ENCODE measurements at regions not wholly inside any gene's neighbourhood (a gene's known extent, or its start where the extent isn't known, plus 50 kb on each side); places are given as distances from the start of the nearest gene placed in this dataset.

DNA sequence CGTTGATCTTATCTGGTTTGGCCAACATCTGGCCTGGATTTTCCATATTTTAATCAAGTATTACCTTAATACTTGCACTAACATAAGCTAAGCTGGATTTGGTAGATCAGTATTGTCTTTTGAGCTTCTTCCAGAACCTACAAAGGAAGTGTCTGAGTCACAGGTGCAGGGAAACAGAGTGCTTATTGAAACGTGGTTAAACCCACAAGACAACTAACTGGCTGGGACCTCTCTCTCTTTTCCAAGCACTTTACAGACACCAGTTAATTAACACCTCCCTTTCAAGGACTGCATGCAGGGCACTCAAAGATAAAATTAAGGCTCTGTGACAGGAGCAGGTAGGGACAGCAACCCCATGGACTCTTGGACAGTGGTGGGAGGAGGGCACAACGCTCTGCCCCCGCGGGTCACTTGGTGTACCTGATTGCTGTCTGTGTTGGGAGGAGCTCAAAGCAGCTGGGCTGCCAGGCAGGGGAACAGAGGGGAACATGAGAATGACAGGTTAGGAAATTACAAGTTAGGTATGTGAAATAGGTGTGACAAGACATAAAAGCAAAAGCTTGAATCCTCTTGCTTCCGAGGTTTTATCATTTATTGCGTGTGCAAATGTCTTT is 133.7 kb upstream of the MON1B start:
- no peak for DNase-seq
- intact Hi-C loops (cut with DNase I; ENCODE audit: low total_unique reads), result no loop called here
- TF ChIP-seq, protein P1, sequence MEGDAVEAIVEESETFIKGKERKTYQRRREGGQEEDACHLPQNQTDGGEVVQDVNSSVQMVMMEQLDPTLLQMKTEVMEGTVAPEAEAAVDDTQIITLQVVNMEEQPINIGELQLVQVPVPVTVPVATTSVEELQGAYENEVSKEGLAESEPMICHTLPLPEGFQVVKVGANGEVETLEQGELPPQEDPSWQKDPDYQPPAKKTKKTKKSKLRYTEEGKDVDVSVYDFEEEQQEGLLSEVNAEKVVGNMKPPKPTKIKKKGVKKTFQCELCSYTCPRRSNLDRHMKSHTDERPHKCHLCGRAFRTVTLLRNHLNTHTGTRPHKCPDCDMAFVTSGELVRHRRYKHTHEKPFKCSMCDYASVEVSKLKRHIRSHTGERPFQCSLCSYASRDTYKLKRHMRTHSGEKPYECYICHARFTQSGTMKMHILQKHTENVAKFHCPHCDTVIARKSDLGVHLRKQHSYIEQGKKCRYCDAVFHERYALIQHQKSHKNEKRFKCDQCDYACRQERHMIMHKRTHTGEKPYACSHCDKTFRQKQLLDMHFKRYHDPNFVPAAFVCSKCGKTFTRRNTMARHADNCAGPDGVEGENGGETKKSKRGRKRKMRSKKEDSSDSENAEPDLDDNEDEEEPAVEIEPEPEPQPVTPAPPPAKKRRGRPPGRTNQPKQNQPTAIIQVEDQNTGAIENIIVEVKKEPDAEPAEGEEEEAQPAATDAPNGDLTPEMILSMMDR (IDR thresholded peaks at IDR 0.05), result no peak
- TF ChIP-seq POLR2AphosphoS5 (IDR thresholded peaks at IDR 0.05), result no peak
- no peak for TF ChIP-seq POLR2A (IDR thresholded peaks at IDR 0.05)
- no peak for TF ChIP-seq EP300 (IDR thresholded peaks at IDR 0.05)
- Histone ChIP-seq H3K27ac (no peak overlapping the region), H3K9me3 (peaks cover 0 to 6% (median 0%) of the 10 kb centered on the region in 4 donors), H3K36me3 (no peaks in the 10 kb centered on the region), H3K4me1 (no peaks in the 10 kb centered on the region), H3K27me3 (no peaks in the 10 kb centered on the region), H3K4me3 (no peak overlapping the region)
- 55 to 71% (median 65%) methylated on average over 7 of the region's 7 CpGs for WGBS, 5 donors

DNA sequence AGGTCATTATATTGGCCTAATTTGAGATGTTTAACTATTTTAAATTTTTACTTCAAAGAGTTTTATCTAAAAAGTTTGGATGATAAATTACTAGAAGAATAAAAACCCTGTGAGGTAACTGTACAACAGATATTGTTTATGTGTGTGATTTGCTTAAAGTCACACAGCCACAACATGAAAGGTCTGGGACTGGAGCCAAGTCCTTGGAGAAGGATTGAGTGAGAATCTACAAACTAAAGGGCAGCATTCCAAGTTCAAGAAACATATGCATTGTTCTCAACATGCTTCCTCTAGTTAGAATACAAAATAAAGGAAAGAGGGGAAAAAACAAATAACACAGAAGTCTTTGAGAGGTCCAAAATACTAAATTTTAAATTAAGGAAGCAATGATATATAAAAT is 131.5 kb upstream of the MON1B start:
- Histone ChIP-seq H3K36me3 (no peaks in the 10 kb centered on the region), H3K27ac (no peak overlapping the region), H3K9me3 (peaks cover 0 to 6% (median 0%) of the 10 kb centered on the region in 4 donors), H3K4me1 (peaks cover 0 to 8% (median 2%) of the 10 kb centered on the region in 4 donors), H3K27me3 (no peaks in the 10 kb centered on the region), H3K4me3 (no peak overlapping the region)
- TF ChIP-seq EP300 (IDR thresholded peaks at IDR 0.05) (no peak), POLR2A (IDR thresholded peaks at IDR 0.05) (no peak), POLR2AphosphoS5 (IDR thresholded peaks at IDR 0.05) (no peak)
- TF ChIP-seq, protein P1 (IDR thresholded peaks at IDR 0.05), result no peak
- intact Hi-C loops (cut with DNase I; ENCODE audit: low total_unique reads), result no loop called here
- DNase-seq, result peak in 1 of 2 donors; percentile 60

DNA sequence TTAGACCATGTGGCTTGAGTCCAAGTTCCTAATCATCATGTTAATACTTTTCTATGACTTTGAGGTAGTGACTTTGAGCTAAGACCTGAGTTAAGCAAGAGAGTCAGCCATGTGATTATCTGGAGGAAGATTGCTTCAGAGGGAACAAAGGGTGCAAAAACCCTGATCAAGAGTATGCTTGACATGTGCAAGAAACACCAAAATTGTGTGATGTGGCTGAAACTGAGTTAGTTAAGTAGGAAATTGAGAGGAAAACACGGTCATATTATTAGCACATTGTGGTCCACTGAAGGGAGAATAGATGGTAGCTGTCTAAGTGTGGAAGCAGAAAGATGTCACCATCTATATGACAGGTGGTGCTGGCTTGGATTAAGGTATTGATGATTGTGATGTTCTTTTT is 130.4 kb upstream of the MON1B start:
- DNase-seq, result no peak
- 57 to 90% (median 82%) methylated on average over 1 of the region's 1 CpG for WGBS, 5 donors

DNA sequence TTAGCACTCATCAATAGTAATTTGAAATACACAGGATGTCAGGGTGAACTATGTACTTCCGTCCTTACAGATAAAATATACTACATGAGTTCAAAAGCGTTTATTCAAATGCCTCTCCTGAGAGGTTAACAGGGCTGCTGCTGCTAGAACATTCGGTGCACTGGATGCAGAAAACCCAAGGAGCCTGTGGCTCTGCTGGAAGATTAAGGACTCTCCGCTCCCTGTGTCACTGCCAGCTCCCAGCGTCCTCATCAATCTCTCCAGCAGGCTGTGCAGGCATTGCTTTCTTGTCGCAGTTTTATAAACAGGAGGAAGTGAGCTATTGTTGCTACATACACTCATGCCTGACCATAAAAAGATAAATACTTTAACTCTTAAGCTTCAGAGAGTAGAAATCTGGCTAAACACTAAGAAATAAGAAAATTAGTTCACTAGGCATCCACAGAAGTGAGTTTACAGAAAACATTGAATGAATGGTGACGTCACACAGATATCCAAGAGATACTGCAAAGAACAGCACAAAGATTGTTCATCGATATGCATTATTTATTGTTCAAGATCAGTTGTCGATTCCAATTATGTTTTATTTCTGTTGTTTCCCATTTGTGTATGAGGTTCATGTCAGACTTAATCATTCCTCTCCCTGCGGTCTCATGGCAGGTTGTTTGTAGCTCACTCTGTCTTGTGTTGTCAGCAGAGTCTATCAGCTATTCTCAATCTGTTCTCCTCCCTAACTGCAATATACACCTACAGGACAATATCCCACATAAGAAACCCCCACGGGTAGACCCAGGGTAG is 127.9 kb upstream of the MON1B start:
- no peak overlapping the region for H3K4me3 ChIP-seq
- no peak overlapping the region for H3K27ac ChIP-seq
- intact Hi-C loops (cut with DNase I; ENCODE audit: low total_unique reads), result no loop called here
- no peaks in the 10 kb centered on the region for H3K27me3 ChIP-seq
- no peaks in the 10 kb centered on the region for H3K36me3 ChIP-seq
- WGBS, 5 donors, result 26 to 44% (median 36%) methylated on average over 11 of the region's 11 CpGs
- H3K4me1 ChIP-seq, result peaks cover 0 to 8% (median 2%) of the 10 kb centered on the region in 4 donors
- TF ChIP-seq, protein P1 (IDR thresholded peaks at IDR 0.05), result no peak
- no peaks in the 10 kb centered on the region for H3K9me3 ChIP-seq
- DNase-seq, result peak in 1 of 2 donors; percentile 50

More for the DNA sequence above, 130.4 kb upstream of the MON1B start:
- peaks cover 0 to 5% (median 0%) of the 10 kb centered on the region in 4 donors for H3K9me3 ChIP-seq
- H3K4me1 ChIP-seq, result peaks cover 0 to 8% (median 2%) of the 10 kb centered on the region in 4 donors
- no peak overlapping the region for H3K27ac ChIP-seq
- H3K27me3 ChIP-seq, result no peaks in the 10 kb centered on the region
- intact Hi-C loops (cut with DNase I; ENCODE audit: low total_unique reads), result no loop called here
- TF ChIP-seq EP300 (IDR thresholded peaks at IDR 0.05), result no peak
- no peak for TF ChIP-seq POLR2AphosphoS5 (IDR thresholded peaks at IDR 0.05)
- no peak for TF ChIP-seq POLR2A (IDR thresholded peaks at IDR 0.05)
- TF ChIP-seq, protein P1 (IDR thresholded peaks at IDR 0.05), result no peak
- H3K36me3 ChIP-seq, result no peaks in the 10 kb centered on the region
- no peak overlapping the region for H3K4me3 ChIP-seq

Measured in stomach (tissue), 8 donors.